NT2/D1 (cell line): ENCODE measurements at regions not wholly inside any gene's neighbourhood (a gene's known extent, or its start where the extent isn't known, plus 50 kb on each side); places are given as distances from the start of the nearest gene placed in this dataset.

ENCODE experiments used
- YY1 ChIP-seq: IDR thresholded peaks from 2 replicates; pipeline ENCODE4 v1.6.1; 2011; ENCODE audit not compliant: insufficient read length, insufficient read depth
- ZNF274 ChIP-seq: IDR thresholded peaks from 2 replicates; pipeline ENCODE4 v1.6.1; 2011; ENCODE audit warnings: mild to moderate bottlenecking, low read depth, low read length

GRCh38 chr5:123876276-123876790, 364.4 kb downstream of the CSNK1G3 start:
- TF ChIP-seq ZNF274 (no peak), YY1 (no peak)
